K562 (cell line): ENCODE measurements at regions not wholly inside any gene's neighbourhood (a gene's known extent, or its start where the extent isn't known, plus 50 kb on each side); places are given as distances from the start of the nearest gene placed in this dataset.

Experiments
- ATAC-seq: fragments of 200-7000 bp; cut with Tn5 transposase; 3 replicates; pipeline ENCODE4 v1.9.1; 2020; ENCODE audit warnings: moderate library complexity
- BruUV-seq: library from RNA; stranded (reverse); fragments of 400-500 nt; replicated peaks from 2 replicates; lab custom pipeline; 2021; lab: Mats Ljungman, UMichigan
- CTCF ChIA-PET: fragments of 300-600 bp; formaldehyde crosslinking; extraction: SDS; loops from one replicate; lab custom pipeline; 2021; ENCODE audit warnings: low intra/inter-chr PET ratio; lab: Yijun Ruan, JAX
- POLR2A ChIA-PET: fragments of 300-600, 350-650 bp; sonication (Branson Sonifier 250); formaldehyde crosslinking; extraction: SDS; loops from one replicate; lab custom pipeline; 2021; ENCODE audit warnings: antibody characterized with exemption, inconsistent platforms; lab: Yijun Ruan, JAX
- DNase-seq, 4 experiments: peaks; one replicate each; pipeline versions ENCODE4 v3.0.0 to v3.0.0-alpha.2; 2011 to 2018; ENCODE audit warnings: low spot score in 3 of 4, mixed read lengths in 3 of 4; ENCODE audit errors: extremely low read depth in 1 of 4
- FAIRE-seq: peaks from 2 replicates; lab custom pipeline; 2011; peaks lifted over from hg19 to GRCh38; lab: Jason Lieb, UNC
- H2AFZ ChIP-seq: 2 replicates; pipeline ENCODE4 v1.6.0; 2011; ENCODE audit warnings: low read depth, low read length, control low read depth, inconsistent platforms
- H3K27ac ChIP-seq: fragments of 200-600 bp; 3 replicates; pipeline ENCODE4 v1.8.0; 2011; ENCODE audit warnings: low read depth, mild to moderate bottlenecking, control low read depth, inconsistent platforms, low read length, moderate library complexity, mixed read lengths; ENCODE audit errors: extremely low read depth
- H3K27me3 ChIP-seq, 2 experiments: fragments of 300-600 bp in 1 of 2; 2 replicates in 1 of 2; 3 replicates in 1 of 2; pipeline versions ENCODE4 v1.6.0 to v1.8.0; 2011; ENCODE audit warnings: inconsistent platforms in 2 of 2, low read length in 2 of 2, mild to moderate bottlenecking in 1 of 2, mixed read lengths in 1 of 2, moderate library complexity in 1 of 2; ENCODE audit not compliant: control insufficient read depth in 2 of 2, insufficient read depth in 2 of 2
- H3K36me3 ChIP-seq: fragments of 300-600 bp; 3 replicates; pipeline ENCODE4 v1.8.0; 2011; ENCODE audit warnings: mild to moderate bottlenecking, low read length, inconsistent platforms; ENCODE audit not compliant: control insufficient read depth, insufficient read depth
- H3K4me1 ChIP-seq, 2 experiments: fragments of 200-600 bp in 1 of 2; replicated peaks in 1 of 2; 2 replicates in 1 of 2; 3 replicates in 1 of 2; pipeline versions ENCODE4 v1.5.1 to v1.8.0; 2011; ENCODE audit warnings: inconsistent platforms in 2 of 2, low read length in 2 of 2, mild to moderate bottlenecking in 1 of 2, mixed read lengths in 1 of 2, moderate library complexity in 1 of 2; ENCODE audit not compliant: control insufficient read depth in 2 of 2, insufficient read depth in 2 of 2
- H3K4me2 ChIP-seq: 2 replicates; pipeline ENCODE4 v1.6.1; 2011; ENCODE audit warnings: low read length, control low read depth, inconsistent platforms, mixed read lengths; ENCODE audit not compliant: insufficient read depth
- H3K4me3 ChIP-seq: fragments of 200-600 bp; sonication (generic), shearing (Covaris generic); 2 replicates; pipeline ENCODE4 v1.5.1; 2016; ENCODE audit warnings: control low read depth, inconsistent platforms
- H3K79me2 ChIP-seq: fragments of 200-600 bp; 3 replicates; pipeline ENCODE4 v1.8.0; 2011; ENCODE audit warnings: low read length, inconsistent platforms; ENCODE audit not compliant: control insufficient read depth, insufficient read depth
- H3K9ac ChIP-seq, 2 experiments: 2 replicates each; pipeline versions ENCODE4 v1.6.0 to v1.6.1; 2011; ENCODE audit warnings: low read depth in 2 of 2, low read length in 2 of 2, control low read depth in 1 of 2, inconsistent platforms in 1 of 2, mild to moderate bottlenecking in 1 of 2, mixed read lengths in 1 of 2; ENCODE audit not compliant: insufficient read depth in 1 of 2
- H3K9me1 ChIP-seq: one replicate; pipeline ENCODE4 v1.6.0; 2011; ENCODE audit warnings: inconsistent platforms, mild to moderate bottlenecking, low read length, moderate library complexity; ENCODE audit not compliant: control insufficient read depth, insufficient read depth
- H3K9me3 ChIP-seq: replicated peaks from 2 replicates; pipeline ENCODE4 v1.5.1; 2011; ENCODE audit warnings: low read depth, low read length, inconsistent platforms; ENCODE audit not compliant: control insufficient read depth, insufficient read depth
- H4K20me1 ChIP-seq: replicated peaks from 2 replicates; pipeline ENCODE4 v1.6.1; 2011; ENCODE audit warnings: low read length, inconsistent platforms, mixed read lengths; ENCODE audit not compliant: control insufficient read depth, insufficient read depth
- CREM ChIP-seq: IDR thresholded peaks from 2 replicates; pipeline ENCODE4 v1.6.1; 2014; ENCODE audit warnings: antibody characterized with exemption, low read depth
- DEAF1 ChIP-seq: fragments of 450-650 bp; formaldehyde crosslinking; IDR thresholded peaks from 2 replicates; pipeline ENCODE4 v1.4.0; 2020; ENCODE audit warnings: mild to moderate bottlenecking, moderate library complexity
- MEIS2 ChIP-seq: fragments of 450-650 bp; IDR thresholded peaks from 2 replicates; pipeline ENCODE4 v1.6.1; 2014; ENCODE audit warnings: mild to moderate bottlenecking; ENCODE audit not compliant: partially characterized antibody
- POLR2H ChIP-seq: IDR thresholded peaks from 2 replicates; pipeline ENCODE4 v1.6.1; 2016; ENCODE audit warnings: missing genetic modification characterization, low read depth, mild to moderate bottlenecking, control low read depth, missing compliant biosample characterization, moderate library complexity
- RFX1 ChIP-seq: fragments of 450-650 bp; IDR thresholded peaks from 2 replicates; pipeline ENCODE4 v1.6.1; 2016; ENCODE audit warnings: mild to moderate bottlenecking, moderate library complexity
- ZBTB49 ChIP-seq: sonication (generic); formaldehyde crosslinking; IDR thresholded peaks from 2 replicates; pipeline ENCODE4 v1.8.0; 2022; ENCODE audit warnings: missing genetic modification reagents, mild to moderate bottlenecking, borderline replicate concordance
- ZFP36 ChIP-seq: fragments of 150-350 bp; IDR thresholded peaks from 2 replicates; pipeline ENCODE4 v1.6.1; 2018; ENCODE audit warnings: low read length, low read depth; ENCODE audit not compliant: partially characterized antibody
- ZNF449 ChIP-seq: fragments of 250-450 bp; sonication (Bioruptor Pico); IDR thresholded peaks from 2 replicates; pipeline ENCODE4 v1.8.0; 2022; ENCODE audit warnings: moderate library complexity, mild to moderate bottlenecking, inconsistent platforms
- WGBS: fragments of 100-300 bp; shearing (Covaris generic); methylation state at CpG from one replicate; pipeline ENCODE4 v1.1.6; 2016; ENCODE audit warnings: low coverage, mixed read lengths; ENCODE audit not compliant: insufficient coverage; ENCODE audit errors: missing lambda C conversion rate; 5-methylcytosine and 5-hydroxymethylcytosine counted together
- in situ Hi-C: fragments of 300-500 bp; cut with MboI; formaldehyde crosslinking; loops from 4 replicates; pipeline ENCODE4 v1.15.0; 2018; ENCODE audit warnings: inconsistent platforms, mixed read lengths
- intact Hi-C: fragments of 100-400 bp; cut with micrococcal nuclease; formaldehyde crosslinking; loops from 2 replicates; pipeline ENCODE4 v1.14.2; 2022

- Histone ChIP-seq H3K4me2 (no peak overlapping the region), H2AFZ (no peak overlapping the region), H3K9ac (no peak overlapping the region), H3K79me2 (no peaks in the 10 kb centered on the region), H4K20me1 (no peaks in the 10 kb centered on the region), H3K4me1 (no peaks in the 10 kb centered on the region), H3K27me3 (no peaks in the 10 kb centered on the region), H3K27ac (no peak overlapping the region), H3K4me3 (no peak overlapping the region), H3K9me1 (no peaks in the 10 kb centered on the region), H3K9me3 (no peaks in the 10 kb centered on the region), H3K36me3 (no peaks in the 10 kb centered on the region)
- WGBS, result 6% methylated on average over 2 of the region's 2 CpGs
- ChIA-PET POLR2A (no interaction called here), CTCF (no interaction called here)
- DNase-seq, result no peak
- in situ Hi-C loops (no loop called here), intact Hi-C loops (no loop called here)
- BruUV-seq, result no TSS peak
- TF ChIP-seq ZNF449 (CRISPR knock-in tag) (no peak), ZFP36 (no peak), MEIS2 (no peak), POLR2H (tag) (no peak), ZBTB49 (no peak), DEAF1 (CRISPR knock-in tag) (no peak), CREM (no peak), RFX1 (no peak)
- ATAC-seq, result no peak
- FAIRE-seq, result no peak
Measured at GRCh38 chr2:194252127-194252526, 1404.9 kb upstream of the SLC39A10 start.
